ENCODE measurements at regions not wholly inside any gene's neighbourhood (a gene's known extent, or its start where the extent isn't known, plus 50 kb on each side); places are given as distances from the start of the nearest gene placed in this dataset.

- no peak for DNase-seq (ENCODE audit: extremely low spot score, unreplicated experiment)
- Mint-ChIP-seq H3K27ac (no peak overlapping the region), H3K4me3 (no peak overlapping the region), H3K9me3 (peaks cover 13% of the 10 kb centered on the region), H3K4me1 (ENCODE audit: unreplicated experiment) (no peaks in the 10 kb centered on the region), H3K36me3 (no peaks in the 10 kb centered on the region), H3K27me3 (peaks cover 12% of the 10 kb centered on the region)
- no peak for TF ChIP-seq CTCF (conservative IDR thresholded peaks at IDR 0.05)
Measured at GRCh38 chr15:98257290-98257689, 296.8 kb downstream of the ARRDC4 start.

- Mint-ChIP-seq H3K36me3 (no peaks in the 10 kb centered on the region), H3K27ac (no peak overlapping the region), H3K9me3 (peaks cover 13% of the 10 kb centered on the region), H3K4me3 (no peak overlapping the region), H3K27me3 (no peaks in the 10 kb centered on the region), H3K4me1 (ENCODE audit: unreplicated experiment) (no peaks in the 10 kb centered on the region)
- no peak for DNase-seq (ENCODE audit: extremely low spot score, unreplicated experiment)
- TF ChIP-seq CTCF (conservative IDR thresholded peaks at IDR 0.05): no peak
Measured at GRCh38 chr15:98263787-98264186, 303.3 kb downstream of the ARRDC4 start.

GRCh38 chr15:98266295-98266694 is 305.8 kb downstream of the ARRDC4 start:
- Mint-ChIP-seq H3K9me3 (no peaks in the 10 kb centered on the region), H3K36me3 (no peaks in the 10 kb centered on the region), H3K27ac (no peak overlapping the region), H3K27me3 (peaks cover 3% of the 10 kb centered on the region), H3K4me1 (ENCODE audit: unreplicated experiment) (no peaks in the 10 kb centered on the region), H3K4me3 (no peak overlapping the region)
- no peak for TF ChIP-seq CTCF (conservative IDR thresholded peaks at IDR 0.05)
- no peak for DNase-seq (ENCODE audit: extremely low spot score, unreplicated experiment)

GRCh38 chr15:98268163-98268562 is 307.7 kb downstream of the ARRDC4 start:
- H3K9me3 Mint-ChIP-seq: no peaks in the 10 kb centered on the region
- no peaks in the 10 kb centered on the region for H3K4me1 Mint-ChIP-seq (ENCODE audit: unreplicated experiment)
- no peak for DNase-seq (ENCODE audit: extremely low spot score, unreplicated experiment)
- peaks cover 3% of the 10 kb centered on the region for H3K27me3 Mint-ChIP-seq
- no peak overlapping the region for H3K4me3 Mint-ChIP-seq
- no peak for TF ChIP-seq CTCF (conservative IDR thresholded peaks at IDR 0.05)
- no peak overlapping the region for H3K27ac Mint-ChIP-seq
- no peaks in the 10 kb centered on the region for H3K36me3 Mint-ChIP-seq

- TF ChIP-seq CTCF (conservative IDR thresholded peaks at IDR 0.05): no peak
Measured at GRCh38 chr15:98272625-98273024, 312.1 kb downstream of the ARRDC4 start.

GRCh38 chr15:98276018-98276417 is 315.5 kb downstream of the ARRDC4 start:
- no peak for DNase-seq (ENCODE audit: extremely low spot score, unreplicated experiment)
- peaks cover 31% of the 10 kb centered on the region for H3K27me3 Mint-ChIP-seq
- H3K27ac Mint-ChIP-seq: no peak overlapping the region
- no peaks in the 10 kb centered on the region for H3K4me1 Mint-ChIP-seq (ENCODE audit: unreplicated experiment)
- no peak for TF ChIP-seq CTCF (conservative IDR thresholded peaks at IDR 0.05)
- H3K9me3 Mint-ChIP-seq: peaks cover 6% of the 10 kb centered on the region
- no peak overlapping the region for H3K4me3 Mint-ChIP-seq
- H3K36me3 Mint-ChIP-seq: no peaks in the 10 kb centered on the region

More at GRCh38 chr15:98272625-98273024, 312.1 kb downstream of the ARRDC4 start:
- DNase-seq (ENCODE audit: extremely low spot score, unreplicated experiment): no peak
- peaks cover 1% of the 10 kb centered on the region for H3K9me3 Mint-ChIP-seq
- H3K4me1 Mint-ChIP-seq (ENCODE audit: unreplicated experiment): no peaks in the 10 kb centered on the region
- no peaks in the 10 kb centered on the region for H3K36me3 Mint-ChIP-seq
- H3K4me3 Mint-ChIP-seq: no peak overlapping the region
- no peak overlapping the region for H3K27ac Mint-ChIP-seq
- peaks cover 14% of the 10 kb centered on the region for H3K27me3 Mint-ChIP-seq
